ENCODE measurements at regions not wholly inside any gene's neighbourhood (a gene's known extent, or its start where the extent isn't known, plus 50 kb on each side); places are given as distances from the start of the nearest gene placed in this dataset.

DNA sequence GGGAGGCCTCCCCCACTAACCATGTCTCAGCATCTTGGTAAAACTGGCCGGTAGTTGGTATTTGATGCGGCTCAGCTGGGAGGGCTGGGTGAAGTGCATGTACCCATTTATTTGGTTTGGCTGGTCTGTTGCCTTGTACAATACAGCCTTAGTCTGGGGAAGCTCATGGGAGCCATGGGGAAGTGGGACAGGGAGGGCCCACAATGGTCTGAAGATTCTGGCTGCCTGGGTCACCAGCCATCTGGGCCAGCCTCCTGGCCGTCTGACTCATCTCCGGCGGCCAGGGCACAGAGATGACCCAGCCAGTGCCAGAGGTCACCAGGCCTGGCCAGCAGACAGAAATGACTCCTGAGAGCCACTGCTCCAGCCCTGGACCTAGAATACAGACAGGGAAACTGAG is 51.6 kb upstream of the SMAD6 start:
- TF ChIP-seq POLR2A (IDR thresholded peaks at IDR 0.05; ENCODE audit: low read depth, low read length) (no peak), EZH2 (IDR thresholded peaks at IDR 0.05; ENCODE audit: borderline replicate concordance, low read depth, low read length, severe bottlenecking) (no peak), MYC (IDR thresholded peaks at IDR 0.05; ENCODE audit: low read depth, low read length) (no peak)
- TF ChIP-seq, protein P1, sequence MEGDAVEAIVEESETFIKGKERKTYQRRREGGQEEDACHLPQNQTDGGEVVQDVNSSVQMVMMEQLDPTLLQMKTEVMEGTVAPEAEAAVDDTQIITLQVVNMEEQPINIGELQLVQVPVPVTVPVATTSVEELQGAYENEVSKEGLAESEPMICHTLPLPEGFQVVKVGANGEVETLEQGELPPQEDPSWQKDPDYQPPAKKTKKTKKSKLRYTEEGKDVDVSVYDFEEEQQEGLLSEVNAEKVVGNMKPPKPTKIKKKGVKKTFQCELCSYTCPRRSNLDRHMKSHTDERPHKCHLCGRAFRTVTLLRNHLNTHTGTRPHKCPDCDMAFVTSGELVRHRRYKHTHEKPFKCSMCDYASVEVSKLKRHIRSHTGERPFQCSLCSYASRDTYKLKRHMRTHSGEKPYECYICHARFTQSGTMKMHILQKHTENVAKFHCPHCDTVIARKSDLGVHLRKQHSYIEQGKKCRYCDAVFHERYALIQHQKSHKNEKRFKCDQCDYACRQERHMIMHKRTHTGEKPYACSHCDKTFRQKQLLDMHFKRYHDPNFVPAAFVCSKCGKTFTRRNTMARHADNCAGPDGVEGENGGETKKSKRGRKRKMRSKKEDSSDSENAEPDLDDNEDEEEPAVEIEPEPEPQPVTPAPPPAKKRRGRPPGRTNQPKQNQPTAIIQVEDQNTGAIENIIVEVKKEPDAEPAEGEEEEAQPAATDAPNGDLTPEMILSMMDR (IDR thresholded peaks at IDR 0.05; ENCODE audit: extremely low read depth in 1 of 2, insufficient read depth in 1 of 2, low read depth in 1 of 2, low read length in 2 of 2), result no peak

All from endothelial cell of umbilical vein (primary cell).